GM18868 (cell line): ENCODE measurements at regions not wholly inside any gene's neighbourhood (a gene's known extent, or its start where the extent isn't known, plus 50 kb on each side); places are given as distances from the start of the nearest gene placed in this dataset.

ENCODE experiments used
- ATAC-seq: cut with Tn5 transposase; IDR thresholded peaks from one replicate; pipeline ENCODE4 v1.9.1; 2021; ENCODE audit warnings: mild to moderate bottlenecking, moderate library complexity; ENCODE audit not compliant: unreplicated experiment

GRCh38 chr7:140242057-140243031 lies 65.6 kb upstream of the KDM7A start:
- peak; percentile 92 for ATAC-seq

- no peak for ATAC-seq
Measured at GRCh38 chr7:140239653-140239935, 62.8 kb upstream of the KDM7A start.

GRCh38 chr7:140238778-140239652 lies 62.2 kb upstream of the KDM7A start:
- no peak for ATAC-seq

GRCh38 chr7:140237390-140237789 lies 60.6 kb upstream of the KDM7A start:
- no peak for ATAC-seq

- ATAC-seq = no peak
Measured at GRCh38 chr7:140236626-140237025, 59.8 kb upstream of the KDM7A start.

DNA sequence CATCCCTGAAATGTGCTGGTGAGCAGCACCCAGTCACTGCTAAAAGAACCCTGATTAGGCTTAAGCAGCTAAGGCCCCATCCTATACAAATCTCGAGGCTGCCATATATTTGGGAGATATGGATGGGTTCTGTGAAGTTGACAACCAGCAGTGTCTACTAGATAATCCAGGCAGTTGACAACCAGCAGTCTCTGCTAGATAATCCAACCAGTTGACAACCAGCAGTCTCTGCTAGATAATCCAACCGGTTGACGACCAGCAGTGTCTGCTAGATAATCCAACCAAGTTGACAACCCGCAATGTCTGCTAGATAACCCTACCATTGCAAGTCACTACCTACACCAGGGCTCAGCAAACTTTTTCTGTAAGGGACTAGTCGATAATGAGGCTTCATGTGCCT lies 58.3 kb upstream of the KDM7A start:
- ATAC-seq = no peak

DNA sequence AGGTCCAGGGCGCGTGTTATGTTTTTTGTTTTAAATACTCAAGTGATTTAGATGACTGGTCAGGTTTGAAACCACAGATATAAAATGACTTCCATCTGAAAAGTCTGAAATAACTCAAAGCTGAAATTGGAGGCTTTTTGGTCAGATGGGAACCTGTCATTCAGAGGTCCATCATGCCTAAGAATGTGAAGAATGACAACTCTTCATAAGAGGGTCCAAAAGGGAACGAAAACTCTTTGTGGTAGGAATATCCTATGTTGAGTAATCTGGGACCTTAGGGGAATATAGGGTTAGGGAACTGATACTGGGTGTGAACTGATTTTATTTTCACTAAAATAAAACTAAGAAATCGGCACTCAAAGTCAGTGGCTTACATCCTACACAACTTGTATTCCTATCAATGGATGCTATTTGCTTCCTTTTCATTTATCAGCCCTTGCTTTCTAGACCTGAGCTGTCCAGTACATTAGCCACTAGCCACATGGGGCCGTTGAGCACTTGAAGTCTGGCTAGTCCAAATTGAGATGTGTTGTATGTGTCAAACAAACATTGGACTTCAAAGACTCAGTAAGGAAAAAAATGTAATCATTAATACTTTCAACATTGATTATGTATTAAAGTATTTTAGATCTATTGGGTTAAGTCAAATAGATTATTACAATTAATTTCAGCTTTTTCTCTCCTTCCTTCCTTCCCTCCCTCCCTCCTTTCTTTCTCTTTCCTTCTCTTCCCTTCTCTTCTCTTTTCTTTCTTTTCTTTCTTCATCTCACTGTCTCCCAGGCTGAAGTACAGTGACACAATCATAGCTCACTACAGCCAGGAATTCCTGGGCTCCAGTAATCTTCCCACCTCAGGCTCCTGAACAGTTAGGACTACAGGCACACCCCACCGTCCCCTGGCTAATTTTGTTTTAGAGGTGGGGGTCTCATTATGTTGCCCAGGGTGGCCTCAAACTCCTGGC lies 56.5 kb upstream of the KDM7A start:
- peak; percentile 61 for ATAC-seq

DNA sequence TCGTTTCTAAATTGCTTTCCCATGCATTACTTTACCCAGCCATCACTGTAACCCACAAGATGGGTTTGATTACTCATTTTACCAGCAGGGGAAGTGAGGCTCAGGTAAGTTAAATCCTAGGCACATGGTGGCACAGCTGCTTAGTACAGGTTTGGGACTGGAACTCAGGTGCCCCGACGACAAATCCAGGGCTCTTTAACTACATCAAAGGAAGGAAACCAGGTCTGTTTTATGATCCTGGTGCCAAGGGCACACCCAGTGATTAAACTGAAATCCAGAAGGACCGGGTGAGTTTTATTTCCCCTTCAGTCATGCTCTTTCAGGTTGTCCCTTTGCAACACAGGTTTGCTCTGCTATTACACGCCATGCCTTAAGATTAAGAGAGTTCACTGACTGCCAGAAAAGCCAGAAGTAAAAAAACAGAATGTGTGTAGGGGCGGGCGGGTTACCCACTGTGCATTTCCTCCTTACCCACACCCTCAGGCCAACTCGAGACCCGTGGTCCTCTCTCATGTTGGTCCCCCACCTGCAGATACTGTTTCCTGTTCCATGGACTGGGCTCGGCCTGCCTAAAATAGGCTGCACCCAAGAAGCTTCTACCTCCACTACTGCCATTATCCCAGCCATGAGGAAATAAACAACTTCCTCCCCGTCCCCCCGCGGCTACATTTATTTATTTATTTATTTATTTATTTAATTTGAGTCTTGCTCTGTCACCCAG lies 55.1 kb upstream of the KDM7A start:
- no peak for ATAC-seq

GRCh38 chr7:140230861-140231770 lies 54.3 kb upstream of the KDM7A start:
- ATAC-seq = no peak

DNA sequence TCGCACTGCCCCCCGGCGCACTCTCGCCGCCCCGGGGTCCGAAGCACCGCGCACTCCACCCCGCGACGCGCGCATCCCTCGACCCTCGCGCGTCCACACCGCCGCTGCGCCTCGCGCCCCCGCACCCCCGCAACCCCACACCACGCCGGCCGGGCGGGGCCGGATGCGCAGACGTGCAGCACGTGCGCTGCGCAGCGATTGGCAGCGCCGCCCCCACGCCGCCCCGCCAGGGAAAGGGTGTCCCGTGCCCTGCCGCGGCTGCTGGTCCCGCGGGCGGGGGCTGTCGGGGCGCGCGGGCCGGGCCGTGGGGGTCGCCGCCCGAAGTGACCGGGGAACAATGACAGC lies 53.7 kb upstream of the KDM7A start:
- ATAC-seq = peak; percentile 43

- peak; percentile 20 for ATAC-seq
Measured at GRCh38 chr7:140229591-140230515, 53.1 kb upstream of the KDM7A start.

DNA sequence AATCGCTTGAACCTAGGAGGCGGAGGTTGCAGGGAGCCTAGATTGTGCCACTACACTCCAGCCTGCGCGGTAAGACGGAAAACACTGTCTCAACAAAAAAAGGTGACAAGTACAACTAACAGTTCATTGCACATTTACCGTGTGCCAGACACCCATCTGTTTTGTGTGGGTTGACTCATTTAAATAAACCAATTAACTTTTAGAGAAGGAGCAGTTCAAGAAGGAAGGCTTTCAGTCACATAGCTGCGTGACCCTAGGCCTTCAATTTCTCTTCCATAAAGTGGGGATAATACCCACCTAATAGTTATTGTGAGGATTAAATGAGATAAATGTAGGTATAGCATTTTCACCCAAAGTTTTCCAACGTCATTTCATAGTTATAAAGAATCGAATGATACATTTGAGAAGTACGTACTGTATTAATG lies 52.3 kb upstream of the KDM7A start:
- no peak for ATAC-seq
